HepG2 (cell line): ENCODE measurements at regions not wholly inside any gene's neighbourhood (a gene's known extent, or its start where the extent isn't known, plus 50 kb on each side); places are given as distances from the start of the nearest gene placed in this dataset.
"Not testable (repeated sequence)": the region's sequence is repeated elsewhere in the genome, so short reads cannot be mapped to it uniquely, and the experiment has no call there.

Experiments used
- ATAC-seq: fragments of 200-7000 bp; cut with Tn5 transposase; 3 replicates; pipeline ENCODE4 v1.9.1; 2020; ENCODE audit warnings: mild to moderate bottlenecking, moderate library complexity
- BruUV-seq: library from RNA; stranded (reverse); fragments of 400-500 nt; replicated peaks from 2 replicates; lab custom pipeline; 2021; lab: Mats Ljungman, UMichigan
- CTCF ChIA-PET: fragments of 300-600 bp; formaldehyde crosslinking; extraction: SDS; loops from one replicate; lab custom pipeline; 2021; ENCODE audit warnings: low total read pairs, inconsistent platforms, low intra/inter-chr PET ratio; lab: Yijun Ruan, JAX
- POLR2A ChIA-PET: fragments of 350-600 bp; sonication (Branson Sonifier 250); formaldehyde crosslinking; loops from one replicate; lab custom pipeline; 2020; ENCODE audit warnings: antibody characterized with exemption, inconsistent platforms; lab: Yijun Ruan, JAX
- DNase-seq: peaks from one replicate; pipeline ENCODE4 v3.0.0-alpha.2; 2015; ENCODE audit warnings: low spot score
- FAIRE-seq: peaks from 3 replicates; lab custom pipeline; 2011; peaks lifted over from hg19 to GRCh38; lab: Jason Lieb, UNC
- H2AFZ ChIP-seq: one replicate; pipeline ENCODE4 v1.6.1; 2011; ENCODE audit warnings: low read length, inconsistent platforms
- H3K27ac ChIP-seq: fragments of 300-600 bp; 3 replicates; pipeline ENCODE4 v1.8.0; 2011; ENCODE audit warnings: mixed run types, mild to moderate bottlenecking, mixed read lengths, low read length, inconsistent platforms; ENCODE audit not compliant: insufficient read depth; ENCODE audit errors: extremely low read length
- H3K27me3 ChIP-seq, 2 experiments: fragments of 200-600 bp in 1 of 2; 2 replicates in 1 of 2; 3 replicates in 1 of 2; pipeline versions ENCODE4 v1.6.0 to v1.8.0; 2011; ENCODE audit warnings: low read length in 2 of 2, mild to moderate bottlenecking in 2 of 2, moderate library complexity in 2 of 2, inconsistent platforms in 1 of 2; ENCODE audit not compliant: insufficient read depth in 2 of 2, control insufficient read depth in 1 of 2
- H3K36me3 ChIP-seq, 2 experiments: fragments of 200-600 bp in 1 of 2; replicated peaks in 1 of 2; 2 replicates in 1 of 2; 3 replicates in 1 of 2; pipeline versions ENCODE4 v1.5.1 to v1.8.0; 2011; ENCODE audit warnings: low read length in 2 of 2, inconsistent platforms in 1 of 2; ENCODE audit not compliant: insufficient read depth in 2 of 2, control insufficient read depth in 1 of 2
- H3K4me1 ChIP-seq: 2 replicates; pipeline ENCODE4 v1.5.1; 2012; ENCODE audit warnings: low read length, inconsistent platforms; ENCODE audit not compliant: insufficient read depth
- H3K4me2 ChIP-seq: 2 replicates; pipeline ENCODE4 v1.6.0; 2011; ENCODE audit warnings: low read depth, low read length, inconsistent platforms
- H3K4me3 ChIP-seq, 3 experiments: fragments of 200-600 bp in 1 of 3; sonication (generic), shearing (Covaris generic) in 1 of 3; replicated peaks in 1 of 3; 2 replicates each; pipeline ENCODE4 v1.5.1; 2011 to 2016; ENCODE audit warnings: low read length in 3 of 3, inconsistent platforms in 2 of 3, low read depth in 2 of 3, mild to moderate bottlenecking in 2 of 3, control low read depth in 1 of 3, mixed read lengths in 1 of 3; ENCODE audit not compliant: insufficient read depth in 1 of 3
- H3K79me2 ChIP-seq: one replicate; pipeline ENCODE4 v1.6.1; 2011; ENCODE audit warnings: low read length, inconsistent platforms; ENCODE audit not compliant: insufficient read depth
- H3K9ac ChIP-seq: 2 replicates; pipeline ENCODE4 v1.6.0; 2011; ENCODE audit warnings: mild to moderate bottlenecking, low read depth, low read length, inconsistent platforms; ENCODE audit not compliant: insufficient read depth
- H3K9me3 ChIP-seq: 2 replicates; pipeline ENCODE4 v1.5.1; 2012; ENCODE audit warnings: mild to moderate bottlenecking, low read length
- H4K20me1 ChIP-seq: 2 replicates; pipeline ENCODE4 v1.6.0; 2011; ENCODE audit warnings: inconsistent platforms, mild to moderate bottlenecking, low read length, moderate library complexity; ENCODE audit not compliant: insufficient read depth
- ELF3 ChIP-seq: IDR thresholded peaks from 2 replicates; pipeline ENCODE4 v1.6.1; 2016; ENCODE audit warnings: missing genetic modification reagents, missing compliant biosample characterization
- ELF4 ChIP-seq: sonication (generic); formaldehyde crosslinking; IDR thresholded peaks from 2 replicates; pipeline ENCODE4 v1.5.0; 2020; ENCODE audit warnings: missing genetic modification reagents, mild to moderate bottlenecking, moderate library complexity, borderline replicate concordance
- FLYWCH1 ChIP-seq: sonication (generic); formaldehyde crosslinking; IDR thresholded peaks from 2 replicates; pipeline ENCODE4 v1.8.1; 2023; ENCODE audit warnings: mild to moderate bottlenecking, missing genetic modification reagents
- JUNB ChIP-seq: sonication (generic); formaldehyde crosslinking; IDR thresholded peaks from 2 replicates; pipeline ENCODE4 v1.8.0; 2022; ENCODE audit warnings: missing genetic modification reagents, mild to moderate bottlenecking, borderline replicate concordance
- KLF16 ChIP-seq, 2 experiments: sonication (generic) in 1 of 2; formaldehyde crosslinking in 1 of 2; IDR thresholded peaks; 2 replicates each; pipeline versions ENCODE4 v1.6.1 to v1.8.0; 2016 to 2023; ENCODE audit warnings: missing genetic modification reagents in 2 of 2, missing compliant biosample characterization in 1 of 2
- MED13 ChIP-seq: sonication (generic); formaldehyde crosslinking; IDR thresholded peaks from 2 replicates; pipeline ENCODE4 v1.5.0; 2020; ENCODE audit warnings: missing genetic modification reagents
- PCBP1 ChIP-seq: fragments of 200-400 bp; formaldehyde crosslinking; IDR thresholded peaks from 2 replicates; pipeline ENCODE4 v1.6.1; 2017; ENCODE audit warnings: mild to moderate bottlenecking, low read depth, low read length, borderline replicate concordance
- POLR2AphosphoS2 ChIP-seq: IDR thresholded peaks from 2 replicates; pipeline ENCODE4 v1.6.1; 2011; ENCODE audit warnings: low read depth, low read length, improper control_type of control experiment
- RCOR2 ChIP-seq: IDR thresholded peaks from 2 replicates; pipeline ENCODE4 v1.6.1; 2016; ENCODE audit warnings: missing biosample characterization, missing genetic modification reagents
- RFXAP ChIP-seq: sonication (generic); formaldehyde crosslinking; IDR thresholded peaks from 2 replicates; pipeline ENCODE4 v1.4.0; 2020; ENCODE audit warnings: missing genetic modification reagents, borderline replicate concordance
- SP1 ChIP-seq, 2 experiments: fragments of 450-650 bp in 1 of 2; sonication (generic) in 1 of 2; formaldehyde crosslinking in 1 of 2; IDR thresholded peaks; 2 replicates each; pipeline versions ENCODE4 v1.4.0 to v1.6.1; 2016 to 2020; ENCODE audit warnings: missing genetic modification reagents in 1 of 2
- TEAD2 ChIP-seq: sonication (generic); formaldehyde crosslinking; IDR thresholded peaks from 2 replicates; pipeline ENCODE4 v1.9.0; 2021; ENCODE audit warnings: missing genetic modification reagents
- USF2 ChIP-seq, 2 experiments: sonication (generic) in 1 of 2; formaldehyde crosslinking in 1 of 2; IDR thresholded peaks; 2 replicates each; pipeline versions ENCODE4 v1.5.1 to v1.6.1; 2011 to 2020; ENCODE audit warnings: borderline replicate concordance in 1 of 2, low read depth in 1 of 2, low read length in 1 of 2, mild to moderate bottlenecking in 1 of 2, missing genetic modification reagents in 1 of 2, moderate library complexity in 1 of 2
- ZBTB38 ChIP-seq: sonication (generic); formaldehyde crosslinking; IDR thresholded peaks from 2 replicates; pipeline ENCODE4 v1.5.1; 2020; ENCODE audit warnings: mild to moderate bottlenecking, missing genetic modification reagents
- ZBTB7B ChIP-seq: sonication (generic); formaldehyde crosslinking; IDR thresholded peaks from 2 replicates; pipeline ENCODE4 v1.4.0; 2020; ENCODE audit warnings: missing genetic modification reagents
- ZNF563 ChIP-seq: sonication (generic); formaldehyde crosslinking; IDR thresholded peaks from 2 replicates; pipeline ENCODE4 v1.8.0; 2022; ENCODE audit warnings: mild to moderate bottlenecking, moderate library complexity, missing genetic modification reagents
- WGBS: methylation state at CpG from one replicate; pipeline ENCODE4 v1.1.6; 2017; ENCODE audit warnings: low lambda C conversion rate; 5-methylcytosine and 5-hydroxymethylcytosine counted together
- in situ Hi-C: cut with HindIII; loops from 2 replicates; pipeline ENCODE4 v1.10.0; 2017; ENCODE audit warnings: low pct_unique_long_range_greater_than_20kb; ENCODE audit not compliant: extremely low pct_ligation_motif_present
- intact Hi-C: fragments of 100-400 bp; cut with micrococcal nuclease; formaldehyde crosslinking; loops from one replicate; pipeline ENCODE4 v1.10.0; 2022; ENCODE audit not compliant: unreplicated experiment
- TF ChIP-seq, protein P1 (sequence below): sonication (generic); formaldehyde crosslinking; IDR thresholded peaks from 2 replicates; pipeline ENCODE4 v1.8.1; 2023; ENCODE audit warnings: mild to moderate bottlenecking, moderate library complexity, missing genetic modification reagents

DNA sequence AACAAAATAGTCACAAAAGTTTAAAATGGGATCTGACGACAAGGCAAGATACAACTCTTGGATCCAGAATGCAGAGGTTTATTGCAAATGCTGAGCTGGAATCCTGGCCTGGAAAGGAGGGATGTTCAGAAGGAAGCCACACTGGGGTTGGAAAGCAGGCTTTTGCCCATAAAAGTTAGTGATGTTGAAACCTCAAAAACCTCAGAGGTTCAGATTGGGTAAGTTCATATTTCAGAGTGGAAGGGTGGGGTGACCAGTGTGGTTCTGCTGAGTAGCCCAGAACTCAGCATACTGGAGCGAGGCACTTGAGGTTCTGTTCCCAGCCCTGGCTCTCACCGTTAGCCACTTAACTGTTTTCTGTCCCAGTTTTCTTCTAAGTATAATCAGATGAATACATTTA lies 114.0 kb upstream of the OSTN start:
- H2AFZ ChIP-seq: no peak overlapping the region
- no peaks in the 10 kb centered on the region for H3K79me2 ChIP-seq
- H3K9ac ChIP-seq: no peak overlapping the region
- no peaks in the 10 kb centered on the region for H4K20me1 ChIP-seq
- POLR2A ChIA-PET: no interaction called here
- CTCF ChIA-PET: no interaction called here
- no peak for FAIRE-seq
- no peaks in the 10 kb centered on the region for H3K27me3 ChIP-seq
- H3K27ac ChIP-seq: no peak overlapping the region
- BruUV-seq: no TSS peak
- no peak for TF ChIP-seq KLF16 (CRISPR knock-in tag; IDR thresholded peaks at IDR 0.05)
- TF ChIP-seq PCBP1: no peak
- no peak for TF ChIP-seq MED13 (CRISPR knock-in tag)
- TF ChIP-seq ZBTB7B (CRISPR knock-in tag): no peak
- no peak for TF ChIP-seq ELF4 (CRISPR knock-in tag)
- TF ChIP-seq RFXAP (CRISPR knock-in tag): no peak
- TF ChIP-seq TEAD2 (CRISPR knock-in tag): no peak
- no peak for TF ChIP-seq POLR2AphosphoS2
- no peak for TF ChIP-seq ZBTB38 (CRISPR knock-in tag)
- no peak for TF ChIP-seq SP1 (IDR thresholded peaks at IDR 0.05)
- no peak for TF ChIP-seq SP1 (CRISPR knock-in tag; IDR thresholded peaks at IDR 0.05)
- TF ChIP-seq, protein P1, sequence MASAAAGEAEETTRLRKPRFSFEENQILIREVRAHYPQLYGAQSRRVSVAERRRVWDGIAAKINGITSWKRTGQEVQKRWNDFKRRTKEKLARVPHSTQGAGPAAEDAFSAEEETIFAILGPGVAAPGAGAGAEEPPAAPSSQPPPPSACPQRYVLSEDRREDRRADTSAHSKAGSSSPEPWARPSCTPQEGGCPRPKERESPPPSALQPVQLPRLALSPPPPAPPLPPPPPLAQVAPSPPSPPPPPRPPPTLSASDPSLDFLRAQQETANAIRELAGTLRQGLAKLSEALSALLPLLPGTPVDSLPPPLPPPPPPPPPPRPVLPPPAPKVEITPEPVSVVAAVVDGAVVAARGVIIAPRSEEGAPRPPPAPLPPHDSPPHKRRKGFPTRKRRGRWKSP (CRISPR knock-in tag): no peak
- no peak for TF ChIP-seq USF2 (IDR thresholded peaks at IDR 0.05; ENCODE audit: low read depth, low read length)
- TF ChIP-seq USF2 (CRISPR knock-in tag; IDR thresholded peaks at IDR 0.05; ENCODE audit: borderline replicate concordance): no peak
- no peak for TF ChIP-seq FLYWCH1 (CRISPR knock-in tag)
- TF ChIP-seq ELF3 (CRISPR knock-in tag): no peak
- no peak for TF ChIP-seq JUNB (CRISPR knock-in tag)
- no peak for TF ChIP-seq RCOR2 (CRISPR knock-in tag)
- TF ChIP-seq ZNF563 (CRISPR knock-in tag): no peak
- TF ChIP-seq, all 625 proteins: peak for 0
- no peaks in the 10 kb centered on the region for H3K4me1 ChIP-seq
- H3K36me3 ChIP-seq: no peaks in the 10 kb centered on the region
- H3K4me3 ChIP-seq: no peak overlapping the region
- 24% methylated on average over 3 of the region's 3 CpGs for WGBS
- DNase-seq (no peak), ATAC-seq (no peak)
- H3K9me3 ChIP-seq: no peaks in the 10 kb centered on the region
- in situ Hi-C loops: no loop called here
- intact Hi-C loops: no loop called here
- no peak overlapping the region for H3K4me2 ChIP-seq

DNA sequence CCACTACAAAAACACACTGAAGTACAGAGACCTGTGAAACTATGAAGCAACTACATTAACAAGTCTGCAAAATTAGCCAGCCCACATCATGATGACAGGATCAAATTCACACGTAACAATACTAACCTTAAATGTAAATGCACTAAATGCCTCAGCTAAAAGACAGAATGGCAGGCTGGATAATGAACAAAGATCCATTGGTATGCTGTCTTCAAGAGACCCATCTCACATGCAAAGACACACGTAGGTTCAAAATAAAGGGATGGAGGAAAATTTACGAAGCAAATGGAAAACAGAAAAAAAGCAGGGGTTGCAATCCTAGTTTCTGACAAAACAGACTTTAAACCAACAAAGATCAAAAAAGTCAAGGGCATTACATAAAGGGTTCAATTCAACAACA lies 120.1 kb upstream of the OSTN start:
- peaks cover 23% of the 10 kb centered on the region for H3K9me3 ChIP-seq
- not testable (repeated sequence) for BruUV-seq

More for the DNA sequence above, 120.1 kb upstream of the OSTN start:
- H3K27ac ChIP-seq, H3K36me3 ChIP-seq, H3K9ac ChIP-seq, in situ Hi-C loops, POLR2A ChIA-PET, H3K4me3 ChIP-seq, H3K27me3 ChIP-seq, H3K79me2 ChIP-seq, ATAC-seq, intact Hi-C loops, H2AFZ ChIP-seq, FAIRE-seq, CTCF ChIA-PET, DNase-seq, H4K20me1 ChIP-seq, H3K4me1 ChIP-seq, H3K4me2 ChIP-seq: not testable (repeated sequence)
- 0% methylated on average over 3 of the region's 3 CpGs for whole genome bisulfite sequencing
